HG02938 (cell line): ENCODE measurements at regions not wholly inside any gene's neighbourhood (a gene's known extent, or its start where the extent isn't known, plus 50 kb on each side); places are given as distances from the start of the nearest gene placed in this dataset.

Source experiments
- ATAC-seq: cut with Tn5 transposase; IDR thresholded peaks from one replicate; pipeline ENCODE4 v1.9.1; 2021; ENCODE audit warnings: mild to moderate bottlenecking, moderate library complexity; ENCODE audit not compliant: unreplicated experiment

GRCh38 chr17:71296005-71296404 is 824.8 kb upstream of the SOX9 start:
- ATAC-seq = no peak

- no peak for ATAC-seq
These were observed 819.8 kb upstream of the SOX9 start for GRCh38 chr17:71301063-71301462.

GRCh38 chr17:71302721-71303549 is 817.9 kb upstream of the SOX9 start:
- no peak for ATAC-seq

- no peak for ATAC-seq
These were observed 816.2 kb upstream of the SOX9 start for GRCh38 chr17:71304498-71305158.

- no peak for ATAC-seq
These were observed 807.0 kb upstream of the SOX9 start for GRCh38 chr17:71313866-71314265.

- ATAC-seq = no peak
These were observed 805.3 kb upstream of the SOX9 start for GRCh38 chr17:71315568-71315967.

GRCh38 chr17:71316176-71316897 is 804.5 kb upstream of the SOX9 start:
- ATAC-seq = no peak

- ATAC-seq = no peak
These were observed 800.6 kb upstream of the SOX9 start for GRCh38 chr17:71320009-71320796.

- no peak for ATAC-seq
These were observed 795.7 kb upstream of the SOX9 start for GRCh38 chr17:71325117-71325516.

GRCh38 chr17:71325886-71326285 is 794.9 kb upstream of the SOX9 start:
- ATAC-seq = no peak

GRCh38 chr17:71327376-71328059 is 793.3 kb upstream of the SOX9 start:
- ATAC-seq = no peak

GRCh38 chr17:71329310-71330098 is 791.3 kb upstream of the SOX9 start:
- ATAC-seq = no peak

- ATAC-seq = no peak
These were observed 790.8 kb upstream of the SOX9 start for GRCh38 chr17:71330099-71330375.

- no peak for ATAC-seq
These were observed 789.0 kb upstream of the SOX9 start for GRCh38 chr17:71331754-71332325.

- no peak for ATAC-seq
These were observed 786.6 kb upstream of the SOX9 start for GRCh38 chr17:71334048-71334751.

GRCh38 chr17:71335212-71335611 is 785.6 kb upstream of the SOX9 start:
- ATAC-seq = no peak

GRCh38 chr17:71337938-71338337 is 782.9 kb upstream of the SOX9 start:
- ATAC-seq = no peak

GRCh38 chr17:71338396-71338795 is 782.4 kb upstream of the SOX9 start:
- no peak for ATAC-seq

- ATAC-seq = no peak
These were observed 781.6 kb upstream of the SOX9 start for GRCh38 chr17:71339206-71339605.
